HG02870 (cell line): ENCODE measurements at regions not wholly inside any gene's neighbourhood (a gene's known extent, or its start where the extent isn't known, plus 50 kb on each side); places are given as distances from the start of the nearest gene placed in this dataset.

ENCODE experiments used
- ATAC-seq: cut with Tn5 transposase; IDR thresholded peaks from one replicate; pipeline ENCODE4 v1.9.1; 2021; ENCODE audit warnings: mild to moderate bottlenecking, moderate library complexity; ENCODE audit not compliant: unreplicated experiment

DNA sequence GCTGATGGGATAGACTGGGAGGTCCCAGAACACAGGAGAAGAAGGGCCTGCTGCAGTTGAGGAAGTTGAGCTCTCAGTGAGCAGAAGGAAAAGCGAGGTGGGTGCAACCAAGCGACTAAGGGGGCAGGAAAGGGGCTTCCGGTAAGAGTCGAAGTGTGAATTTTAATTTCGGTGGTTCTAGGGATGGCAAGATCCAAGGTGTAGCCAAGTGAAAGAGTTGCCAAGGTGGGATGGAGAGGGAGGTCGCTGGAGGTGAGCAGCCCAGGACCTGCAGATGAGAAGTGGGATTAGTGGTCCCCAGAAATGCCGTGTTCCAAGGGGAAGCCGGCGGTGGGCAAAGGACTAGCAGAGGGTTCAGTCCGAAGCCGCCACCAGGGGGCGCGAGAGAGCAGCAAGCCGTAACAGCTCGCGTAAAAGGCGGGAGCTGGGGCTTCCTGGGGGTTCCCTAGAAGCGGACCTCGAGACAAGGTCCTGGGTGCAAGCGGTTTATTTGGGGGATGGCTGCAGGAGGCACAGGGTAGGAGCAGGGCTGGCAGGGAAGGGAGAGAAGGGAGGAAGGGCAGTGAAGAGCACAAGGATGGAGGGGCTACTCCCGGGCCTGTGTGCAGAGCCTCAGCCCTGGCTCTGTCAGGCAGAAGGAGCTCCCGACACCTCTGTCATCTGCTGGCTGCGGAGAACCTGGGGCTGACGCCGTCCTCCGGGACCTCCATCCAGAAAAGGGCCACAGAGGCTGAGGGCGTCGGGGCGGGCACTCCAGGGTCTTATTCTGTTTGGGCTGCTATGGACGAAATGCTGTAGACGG lies 103.6 kb downstream of the PAX1 start:
- ATAC-seq, result no peak

DNA sequence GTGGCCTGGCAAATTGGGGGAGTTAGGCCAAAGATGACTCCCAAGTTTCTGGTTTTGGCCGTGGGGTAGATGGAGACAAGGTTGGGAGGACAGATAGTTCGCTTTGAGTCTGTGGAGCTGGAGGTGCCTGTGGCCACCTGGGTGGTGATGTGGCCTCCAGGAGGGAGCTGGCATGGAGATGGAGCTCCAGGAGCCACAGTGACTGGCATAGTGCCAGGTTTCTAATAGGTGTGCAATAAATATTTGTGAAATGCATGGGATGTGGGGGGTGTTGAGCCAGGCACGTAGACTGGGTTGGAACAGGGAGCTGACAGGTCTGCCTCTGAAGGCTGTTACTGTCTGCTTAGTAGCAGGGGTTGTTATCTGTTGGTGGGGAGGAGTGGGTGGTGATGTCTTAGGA lies 102.7 kb downstream of the PAX1 start:
- ATAC-seq, result no peak

DNA sequence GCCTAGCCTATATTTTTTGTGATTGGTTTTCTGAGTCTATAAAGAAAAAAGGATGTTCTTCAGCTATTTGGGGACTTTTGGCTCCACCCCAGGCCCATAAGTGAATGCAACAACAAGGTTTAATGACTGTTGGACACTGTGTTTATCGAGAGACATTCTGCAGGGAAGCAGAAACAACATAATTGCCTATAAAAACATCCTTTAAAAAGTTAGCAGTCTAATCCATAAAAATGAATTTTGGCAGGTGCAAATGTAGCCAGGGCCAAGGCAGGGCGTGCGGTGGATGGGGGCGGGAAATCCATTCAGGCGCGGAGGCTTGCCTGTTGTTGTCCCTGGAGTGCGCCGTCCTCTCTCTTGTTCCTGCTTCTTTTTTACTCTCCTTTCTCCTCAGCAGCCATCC lies 99.3 kb downstream of the PAX1 start:
- no peak for ATAC-seq

DNA sequence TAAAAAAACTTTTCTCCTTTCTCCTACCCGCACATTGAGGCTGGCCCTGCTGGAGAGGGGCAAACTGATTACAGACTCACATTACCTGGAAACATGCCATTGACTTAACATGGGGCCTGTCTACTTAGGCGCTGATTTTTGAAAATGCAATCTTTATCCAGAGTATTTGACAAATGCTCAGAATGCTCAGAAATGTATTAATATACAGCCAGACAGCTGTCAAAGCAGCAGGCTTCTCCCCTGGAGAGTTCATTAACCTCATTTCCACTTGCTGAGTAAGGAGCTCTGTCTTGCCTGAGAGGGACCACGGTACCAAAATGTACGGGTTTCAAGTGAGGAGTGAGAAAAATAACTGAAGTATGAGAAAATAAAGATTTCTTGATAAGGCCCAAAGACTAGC lies 95.7 kb downstream of the PAX1 start:
- ATAC-seq, result no peak

DNA sequence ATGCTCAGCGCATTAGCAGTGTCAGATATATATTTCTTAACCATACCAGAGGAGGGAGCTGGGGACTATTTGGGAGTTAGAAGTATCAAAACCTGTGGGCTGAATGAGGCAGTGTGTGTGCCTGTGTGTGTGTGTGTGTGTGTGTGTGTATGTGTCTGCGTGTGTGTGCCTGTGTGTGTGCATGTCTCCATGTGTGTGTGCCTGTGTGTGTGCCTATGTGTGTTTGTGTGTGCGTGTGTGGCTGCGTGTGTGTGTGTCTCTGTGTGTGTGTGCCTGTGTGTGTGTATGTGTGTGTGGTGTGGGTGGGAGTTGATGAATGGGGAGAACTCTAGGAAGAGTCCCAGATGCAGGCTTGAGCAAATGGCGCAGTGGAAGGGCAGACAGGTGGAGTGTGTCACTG lies 92.9 kb downstream of the PAX1 start:
- ATAC-seq, result no peak

DNA sequence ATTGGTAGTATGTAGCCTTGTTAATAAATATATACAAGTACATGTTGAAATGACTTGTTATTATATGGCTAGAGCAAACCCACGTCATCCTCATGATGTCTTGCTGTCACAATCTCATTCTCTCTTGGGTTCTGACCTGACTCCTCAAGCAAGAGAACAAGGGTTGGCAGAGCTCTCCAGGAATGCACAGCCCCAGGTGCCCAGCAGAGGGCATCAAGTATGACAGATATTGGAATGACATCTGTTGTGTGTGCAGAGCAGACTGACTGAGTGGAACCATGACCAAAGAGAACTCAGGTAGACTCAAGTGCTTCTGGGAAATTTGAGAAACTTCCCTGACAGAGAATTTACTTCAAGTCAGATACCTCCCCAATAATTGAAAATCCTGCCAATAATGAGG lies 90.6 kb downstream of the PAX1 start:
- ATAC-seq, result no peak

DNA sequence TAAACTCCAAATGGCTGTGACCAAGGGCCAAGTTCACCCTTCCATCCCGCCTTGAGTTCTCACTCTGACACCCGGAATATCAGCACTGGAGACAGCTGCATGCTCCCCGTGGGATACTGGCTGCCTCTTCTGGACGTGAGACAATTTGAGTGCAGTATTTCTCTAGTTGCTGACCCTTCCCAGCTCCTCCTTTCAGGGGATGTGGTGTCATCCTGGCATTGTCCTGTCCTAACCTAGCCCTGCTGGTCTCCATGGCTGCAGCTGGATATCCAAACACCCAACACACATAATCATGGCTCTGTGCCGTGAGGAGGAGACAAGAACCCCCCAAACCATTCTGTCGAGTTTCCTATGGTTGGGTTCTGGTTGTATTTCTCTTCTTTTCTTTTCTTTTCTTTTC lies 82.6 kb downstream of the PAX1 start:
- ATAC-seq, result no peak

DNA sequence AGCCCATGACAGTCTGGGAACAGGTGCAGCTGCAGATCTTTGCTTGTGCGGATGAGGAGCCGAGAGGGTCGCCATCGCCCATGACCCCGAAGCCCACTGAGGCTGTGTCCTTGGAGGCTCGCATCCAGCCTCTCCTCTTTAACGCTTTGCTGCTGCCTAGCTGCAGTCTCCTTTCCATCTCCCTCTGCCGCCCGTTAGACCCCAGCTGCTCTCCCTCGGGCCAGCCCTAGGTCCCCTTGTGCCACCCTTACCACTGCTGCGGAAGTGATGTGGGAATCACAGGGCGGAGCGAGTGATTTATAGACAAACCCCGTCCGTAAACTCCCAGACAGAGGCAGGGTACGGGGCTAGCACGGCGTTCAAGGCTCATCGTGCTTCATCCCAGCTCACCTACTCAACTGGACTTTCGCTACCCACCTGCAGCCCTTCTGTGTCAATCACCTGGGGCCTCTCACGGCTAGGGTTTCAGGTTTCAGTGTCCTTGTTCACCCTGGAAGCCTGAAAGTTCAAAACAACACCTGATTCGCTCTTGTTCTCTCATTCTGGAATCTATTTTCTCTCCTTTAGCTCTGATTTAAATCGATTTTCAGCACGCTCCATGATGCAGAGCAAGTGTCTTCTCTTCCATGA lies 76.1 kb downstream of the PAX1 start:
- ATAC-seq, result no peak

DNA sequence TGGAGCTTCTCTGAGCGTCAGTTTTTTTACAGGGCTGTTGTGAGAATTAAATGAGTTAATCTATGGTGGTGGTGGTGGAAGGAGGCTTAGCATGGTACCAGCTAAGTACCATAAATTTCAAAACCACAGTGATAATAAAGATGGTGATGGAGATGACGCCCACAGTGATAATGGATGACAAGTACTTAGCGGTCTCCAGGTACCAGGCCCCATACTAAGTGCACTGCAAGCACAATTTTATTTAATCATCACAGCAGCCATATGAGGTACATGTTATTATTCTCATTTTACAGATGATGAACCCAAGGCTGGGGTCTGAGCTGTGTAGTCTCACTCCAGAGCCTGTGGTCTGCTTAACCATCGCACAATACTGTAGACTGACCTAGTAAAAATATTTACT lies 75.1 kb downstream of the PAX1 start:
- ATAC-seq, result no peak
